ENCODE measurements at regions not wholly inside any gene's neighbourhood (a gene's known extent, or its start where the extent isn't known, plus 50 kb on each side); places are given as distances from the start of the nearest gene placed in this dataset.

DNA sequence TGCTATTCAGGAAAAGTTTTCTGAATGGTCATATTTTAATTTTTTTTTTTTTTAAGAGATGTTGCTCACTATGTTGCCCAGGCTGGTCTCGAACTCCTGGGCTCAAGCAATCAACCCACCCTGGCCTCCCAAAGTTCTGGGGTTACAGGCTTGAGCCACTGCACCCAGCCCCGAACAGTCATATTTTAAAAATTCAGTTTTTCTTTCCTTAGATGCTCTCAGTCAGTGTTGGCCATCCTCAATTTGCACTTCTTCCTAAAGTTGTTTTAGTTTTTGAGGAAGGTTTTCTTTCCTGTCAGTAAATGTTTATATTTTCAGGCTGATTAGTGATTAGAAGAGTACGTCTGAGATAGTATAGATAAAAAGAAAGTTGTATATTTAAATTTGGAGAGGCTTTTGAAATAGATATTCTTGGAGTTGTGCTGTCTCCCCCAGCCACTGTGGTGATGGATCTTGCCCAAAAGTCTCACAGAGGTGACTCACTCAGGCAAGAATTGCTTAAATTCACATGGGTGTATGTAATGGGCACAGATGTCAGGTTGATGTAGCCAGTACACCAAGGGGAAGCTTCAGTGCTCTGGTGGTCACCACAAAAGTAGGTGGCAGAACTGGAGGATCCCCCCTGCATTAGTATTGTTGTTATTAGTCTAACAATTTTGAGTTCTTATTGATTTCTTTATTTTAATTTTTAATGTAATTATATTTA lies 72.2 kb upstream of the ELOVL6 start (continued):
- no peak for TF ChIP-seq CREB1 (CRISPR knock-in tag; IDR thresholded peaks at IDR 0.05; ENCODE audit: low read depth)
- no peak for TF ChIP-seq JUNB (IDR thresholded peaks at IDR 0.05; ENCODE audit: unreplicated experiment)
- no peak for TF ChIP-seq STAT1 (IDR thresholded peaks at IDR 0.05; ENCODE audit: unreplicated experiment)
- TF ChIP-seq ZNF331 (CRISPR knock-in tag; IDR thresholded peaks at IDR 0.05; ENCODE audit: low read depth) = no peak

GRCh38 chr4:110268790-110269189 lies 70.4 kb upstream of the ELOVL6 start:
- Histone ChIP-seq H3K4me2 (no peak overlapping the region), H3K27me3 (ENCODE audit: insufficient read depth) (no peaks in the 10 kb centered on the region), H3K36me3 (ENCODE audit: insufficient read depth) (no peaks in the 10 kb centered on the region), H3K4me1 (ENCODE audit: insufficient read depth) (no peaks in the 10 kb centered on the region; the same call in 1 of the 2 replicates), H3F3A (replicated peaks; ENCODE audit: low read depth) (no peaks in the 10 kb centered on the region), H4K20me1 (replicated peaks; ENCODE audit: insufficient read depth) (no peaks in the 10 kb centered on the region), H3K4me3 (no peak overlapping the region), H3K9me2 (ENCODE audit: insufficient read depth) (no peaks in the 10 kb centered on the region), H3K79me2 (replicated peaks; ENCODE audit: insufficient read depth) (no peaks in the 10 kb centered on the region), H2AFZ (no peak overlapping the region), H3K27ac (ENCODE audit: low read depth) (no peak overlapping the region)
- Mint-ChIP-seq H3K9me3 (no peaks in the 10 kb centered on the region), H3K27ac (no peak overlapping the region), H3K27me3 (ENCODE audit: insufficient read depth, low read depth, poor library complexity) (peaks cover 1% of the 10 kb centered on the region), H3K36me3 (ENCODE audit: low read depth) (no peaks in the 10 kb centered on the region), H3K4me3 (no peak overlapping the region), H3K4me1 (peaks cover 10% of the 10 kb centered on the region; the same call in 2 of the 3 replicates)
- ATAC-seq (no peak), DNase-seq (ENCODE audit: low spot score) (no peak)
- no peak for TF ChIP-seq EZH2 (IDR thresholded peaks at IDR 0.05; ENCODE audit: low read depth, unreplicated experiment)
- TF ChIP-seq ZNF331 (CRISPR knock-in tag; IDR thresholded peaks at IDR 0.05; ENCODE audit: low read depth) = no peak
- TF ChIP-seq STAT1 (IDR thresholded peaks at IDR 0.05; ENCODE audit: unreplicated experiment) = no peak
- TF ChIP-seq POLR2AphosphoS5 (IDR thresholded peaks at IDR 0.05; ENCODE audit: low read depth) = no peak
- no peak for TF ChIP-seq EZH2phosphoT487 (IDR thresholded peaks at IDR 0.05; ENCODE audit: unreplicated experiment)
- no peak for TF ChIP-seq CREB1 (CRISPR knock-in tag; IDR thresholded peaks at IDR 0.05; ENCODE audit: low read depth)
- no peak for TF ChIP-seq ZNF114 (CRISPR knock-in tag; IDR thresholded peaks at IDR 0.05)

DNA sequence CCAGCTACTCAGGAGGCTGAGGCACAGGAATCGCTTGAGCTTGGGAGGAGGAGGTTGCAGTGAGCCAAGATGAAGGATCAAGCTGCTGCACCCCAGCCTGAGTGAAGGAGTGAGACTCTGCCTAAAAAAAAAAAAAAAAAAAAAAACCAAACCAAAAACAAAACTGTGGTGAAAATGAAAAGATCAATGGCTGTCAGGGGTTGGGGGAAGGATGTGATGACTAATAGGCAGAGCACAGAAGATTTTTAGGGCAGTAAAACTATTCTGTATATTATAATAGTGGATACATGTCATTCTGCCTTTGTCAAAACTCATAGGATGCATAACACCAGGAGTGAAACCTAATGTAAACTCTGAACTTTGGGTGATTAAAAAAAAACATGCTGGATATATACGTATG lies 69.9 kb upstream of the ELOVL6 start:
- Mint-ChIP-seq H3K27me3 (ENCODE audit: insufficient read depth, low read depth, poor library complexity) (peaks cover 1% of the 10 kb centered on the region), H3K9me3 (no peaks in the 10 kb centered on the region), H3K4me3 (no peak overlapping the region), H3K27ac (no peak overlapping the region), H3K4me1 (peaks cover 6% of the 10 kb centered on the region; the same call in 2 of the 3 replicates), H3K36me3 (ENCODE audit: low read depth) (no peaks in the 10 kb centered on the region)
- no peak overlapping the region for H3K4me3 ChIP-seq
- no peaks in the 10 kb centered on the region for H3K79me2 ChIP-seq (replicated peaks; ENCODE audit: insufficient read depth)
- no peaks in the 10 kb centered on the region for H3K36me3 ChIP-seq (ENCODE audit: insufficient read depth)
- H2AFZ ChIP-seq = no peak overlapping the region
- no peaks in the 10 kb centered on the region; the same call in 1 of the 2 replicates for H3K4me1 ChIP-seq (ENCODE audit: insufficient read depth)
- H3K4me2 ChIP-seq = no peak overlapping the region
- H4K20me1 ChIP-seq (replicated peaks; ENCODE audit: insufficient read depth) = no peaks in the 10 kb centered on the region
- no peak for DNase-seq (ENCODE audit: low spot score)
- no peak overlapping the region for H3K27ac ChIP-seq (ENCODE audit: low read depth)
- H3F3A ChIP-seq (replicated peaks; ENCODE audit: low read depth) = no peaks in the 10 kb centered on the region
- H3K9me2 ChIP-seq (ENCODE audit: insufficient read depth) = no peaks in the 10 kb centered on the region
- no peak for ATAC-seq
- H3K27me3 ChIP-seq (ENCODE audit: insufficient read depth) = no peaks in the 10 kb centered on the region
- TF ChIP-seq REST (IDR thresholded peaks at IDR 0.05; ENCODE audit: unreplicated experiment) (no peak), EZH2phosphoT487 (IDR thresholded peaks at IDR 0.05; ENCODE audit: unreplicated experiment) (no peak), STAT1 (IDR thresholded peaks at IDR 0.05; ENCODE audit: unreplicated experiment) (no peak), EZH2 (IDR thresholded peaks at IDR 0.05; ENCODE audit: low read depth, unreplicated experiment) (no peak), JUNB (IDR thresholded peaks at IDR 0.05; ENCODE audit: unreplicated experiment) (no peak), CTCF (conservative IDR thresholded peaks at IDR 0.05; ENCODE audit: low read depth in 2 of 2) (no peak), ZNF114 (CRISPR knock-in tag; IDR thresholded peaks at IDR 0.05) (no peak)
